ENCODE measurements at regions not wholly inside any gene's neighbourhood (a gene's known extent, or its start where the extent isn't known, plus 50 kb on each side); places are given as distances from the start of the nearest gene placed in this dataset.

DNA sequence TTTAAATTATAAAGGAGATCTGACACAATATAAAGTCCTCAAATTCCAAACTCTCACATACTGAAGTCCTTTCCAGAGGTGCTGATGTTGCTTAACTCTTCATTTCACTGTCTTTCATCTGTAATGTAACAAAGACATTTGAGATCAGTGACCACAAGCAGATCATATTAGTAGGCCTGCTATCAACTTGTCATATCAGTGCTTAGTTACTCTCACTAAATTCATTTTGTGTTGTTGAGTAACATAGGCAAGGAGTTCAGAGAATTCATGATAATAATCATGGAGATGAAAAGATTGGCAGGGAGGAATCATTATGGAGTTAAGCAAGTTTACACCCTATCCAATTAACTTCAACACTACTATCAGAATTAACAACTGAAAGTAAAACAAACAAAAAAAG is 571.0 kb upstream of the ARRDC3 start:
- Histone ChIP-seq H4K20me1 (ENCODE audit: insufficient read depth) (no peaks in the 10 kb centered on the region), H3F3A (ENCODE audit: insufficient read depth, low read length, poor library complexity, severe bottlenecking) (no peaks in the 10 kb centered on the region), H3K9ac (ENCODE audit: low read length) (no peak overlapping the region), H3K79me2 (replicated peaks; ENCODE audit: insufficient read depth, low read length) (no peaks in the 10 kb centered on the region), H3K4me3 (ENCODE audit: low read length) (no peak overlapping the region), H3K27me3 (ENCODE audit: insufficient read depth, low read depth, low read length) (no peaks in the 10 kb centered on the region), H3K9me3 (ENCODE audit: low read length) (no peaks in the 10 kb centered on the region), H3K36me3 (ENCODE audit: insufficient read depth, low read length) (no peaks in the 10 kb centered on the region), H2AFZ (ENCODE audit: low read depth, low read length) (no peak overlapping the region), H3K9me2 (ENCODE audit: insufficient read depth, low read length) (no peaks in the 10 kb centered on the region), H3K27ac (ENCODE audit: low read length) (no peak overlapping the region), H3K4me2 (ENCODE audit: low read length) (no peak overlapping the region)
- TF ChIP-seq POLR2AphosphoS5 (IDR thresholded peaks at IDR 0.05), result no peak
- TF ChIP-seq RAD21 (conservative IDR thresholded peaks at IDR 0.05), result no peak
- no peak for TF ChIP-seq SMC3 (conservative IDR thresholded peaks at IDR 0.05; ENCODE audit: poor library complexity)
- TF ChIP-seq, protein P1, sequence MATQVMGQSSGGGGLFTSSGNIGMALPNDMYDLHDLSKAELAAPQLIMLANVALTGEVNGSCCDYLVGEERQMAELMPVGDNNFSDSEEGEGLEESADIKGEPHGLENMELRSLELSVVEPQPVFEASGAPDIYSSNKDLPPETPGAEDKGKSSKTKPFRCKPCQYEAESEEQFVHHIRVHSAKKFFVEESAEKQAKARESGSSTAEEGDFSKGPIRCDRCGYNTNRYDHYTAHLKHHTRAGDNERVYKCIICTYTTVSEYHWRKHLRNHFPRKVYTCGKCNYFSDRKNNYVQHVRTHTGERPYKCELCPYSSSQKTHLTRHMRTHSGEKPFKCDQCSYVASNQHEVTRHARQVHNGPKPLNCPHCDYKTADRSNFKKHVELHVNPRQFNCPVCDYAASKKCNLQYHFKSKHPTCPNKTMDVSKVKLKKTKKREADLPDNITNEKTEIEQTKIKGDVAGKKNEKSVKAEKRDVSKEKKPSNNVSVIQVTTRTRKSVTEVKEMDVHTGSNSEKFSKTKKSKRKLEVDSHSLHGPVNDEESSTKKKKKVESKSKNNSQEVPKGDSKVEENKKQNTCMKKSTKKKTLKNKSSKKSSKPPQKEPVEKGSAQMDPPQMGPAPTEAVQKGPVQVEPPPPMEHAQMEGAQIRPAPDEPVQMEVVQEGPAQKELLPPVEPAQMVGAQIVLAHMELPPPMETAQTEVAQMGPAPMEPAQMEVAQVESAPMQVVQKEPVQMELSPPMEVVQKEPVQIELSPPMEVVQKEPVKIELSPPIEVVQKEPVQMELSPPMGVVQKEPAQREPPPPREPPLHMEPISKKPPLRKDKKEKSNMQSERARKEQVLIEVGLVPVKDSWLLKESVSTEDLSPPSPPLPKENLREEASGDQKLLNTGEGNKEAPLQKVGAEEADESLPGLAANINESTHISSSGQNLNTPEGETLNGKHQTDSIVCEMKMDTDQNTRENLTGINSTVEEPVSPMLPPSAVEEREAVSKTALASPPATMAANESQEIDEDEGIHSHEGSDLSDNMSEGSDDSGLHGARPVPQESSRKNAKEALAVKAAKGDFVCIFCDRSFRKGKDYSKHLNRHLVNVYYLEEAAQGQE (IDR thresholded peaks at IDR 0.05; ENCODE audit: borderline replicate concordance), result no peak
- no peak for TF ChIP-seq EP300 (conservative IDR thresholded peaks at IDR 0.05; ENCODE audit: poor library complexity, severe bottlenecking)
- TF ChIP-seq EZH2 (IDR thresholded peaks at IDR 0.05; ENCODE audit: borderline replicate concordance, insufficient read depth, low read length, poor library complexity, severe bottlenecking), result no peak
- no peak for TF ChIP-seq TAF1 (IDR thresholded peaks at IDR 0.05; ENCODE audit: low read depth)
- TF ChIP-seq, protein P2, sequence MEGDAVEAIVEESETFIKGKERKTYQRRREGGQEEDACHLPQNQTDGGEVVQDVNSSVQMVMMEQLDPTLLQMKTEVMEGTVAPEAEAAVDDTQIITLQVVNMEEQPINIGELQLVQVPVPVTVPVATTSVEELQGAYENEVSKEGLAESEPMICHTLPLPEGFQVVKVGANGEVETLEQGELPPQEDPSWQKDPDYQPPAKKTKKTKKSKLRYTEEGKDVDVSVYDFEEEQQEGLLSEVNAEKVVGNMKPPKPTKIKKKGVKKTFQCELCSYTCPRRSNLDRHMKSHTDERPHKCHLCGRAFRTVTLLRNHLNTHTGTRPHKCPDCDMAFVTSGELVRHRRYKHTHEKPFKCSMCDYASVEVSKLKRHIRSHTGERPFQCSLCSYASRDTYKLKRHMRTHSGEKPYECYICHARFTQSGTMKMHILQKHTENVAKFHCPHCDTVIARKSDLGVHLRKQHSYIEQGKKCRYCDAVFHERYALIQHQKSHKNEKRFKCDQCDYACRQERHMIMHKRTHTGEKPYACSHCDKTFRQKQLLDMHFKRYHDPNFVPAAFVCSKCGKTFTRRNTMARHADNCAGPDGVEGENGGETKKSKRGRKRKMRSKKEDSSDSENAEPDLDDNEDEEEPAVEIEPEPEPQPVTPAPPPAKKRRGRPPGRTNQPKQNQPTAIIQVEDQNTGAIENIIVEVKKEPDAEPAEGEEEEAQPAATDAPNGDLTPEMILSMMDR (IDR thresholded peaks at IDR 0.05; ENCODE audit: poor library complexity, severe bottlenecking), result no peak
- no peak for TF ChIP-seq MXI1 (conservative IDR thresholded peaks at IDR 0.05; ENCODE audit: poor library complexity, severe bottlenecking)

DNA sequence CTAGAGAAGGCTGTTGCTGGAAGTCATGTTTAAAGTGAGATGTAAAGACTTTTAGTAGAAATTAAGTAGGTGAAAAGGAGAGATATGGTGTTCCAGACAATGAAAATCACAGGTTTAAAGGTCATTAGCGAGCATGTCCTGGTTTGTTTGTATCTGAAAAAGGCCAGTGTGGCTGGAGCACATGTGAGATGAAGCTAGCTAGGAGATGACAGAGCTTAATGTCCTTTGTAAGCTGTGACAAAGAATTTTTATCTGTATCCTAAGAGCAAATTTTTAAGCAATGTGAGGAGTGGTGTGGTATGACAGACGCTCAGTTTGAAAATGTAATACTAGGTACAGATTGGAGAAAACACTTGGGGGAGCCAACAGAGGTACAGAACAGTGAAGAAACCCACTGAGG is 567.2 kb upstream of the ARRDC3 start:
- Histone ChIP-seq H4K20me1 (ENCODE audit: insufficient read depth) (no peaks in the 10 kb centered on the region), H3K9ac (ENCODE audit: low read length) (no peak overlapping the region), H3F3A (ENCODE audit: insufficient read depth, low read length, poor library complexity, severe bottlenecking) (no peaks in the 10 kb centered on the region), H3K4me3 (ENCODE audit: low read length) (no peak overlapping the region), H3K9me3 (ENCODE audit: low read length) (no peaks in the 10 kb centered on the region), H2AFZ (ENCODE audit: low read depth, low read length) (no peak overlapping the region), H3K9me2 (ENCODE audit: insufficient read depth, low read length) (no peaks in the 10 kb centered on the region), H3K36me3 (ENCODE audit: insufficient read depth, low read length) (no peaks in the 10 kb centered on the region), H3K27me3 (ENCODE audit: insufficient read depth, low read depth, low read length) (no peaks in the 10 kb centered on the region), H3K79me2 (replicated peaks; ENCODE audit: insufficient read depth, low read length) (no peaks in the 10 kb centered on the region), H3K27ac (ENCODE audit: low read length) (no peak overlapping the region), H3K4me2 (ENCODE audit: low read length) (no peak overlapping the region)
- TF ChIP-seq TAF1 (IDR thresholded peaks at IDR 0.05; ENCODE audit: low read depth) (no peak), RAD21 (conservative IDR thresholded peaks at IDR 0.05) (no peak)

DNA sequence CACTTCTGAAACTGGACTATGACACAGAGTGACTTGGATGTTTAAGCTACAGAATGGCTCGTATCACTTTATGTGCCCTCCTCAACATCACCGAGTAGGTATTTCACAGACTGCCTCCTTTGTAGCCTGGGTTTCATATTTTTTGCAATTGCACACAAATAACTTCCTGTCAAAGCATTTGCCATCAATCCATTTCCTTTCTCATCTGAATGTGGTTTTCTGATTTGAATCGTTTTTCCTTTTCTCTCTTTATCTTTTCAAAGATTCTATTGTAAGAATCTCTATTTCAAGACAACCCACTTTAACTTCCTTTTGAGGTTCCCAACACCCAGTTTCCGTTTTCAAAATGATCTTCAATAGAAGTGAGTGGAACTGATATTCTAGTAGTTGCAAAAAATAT is 563.8 kb upstream of the ARRDC3 start:
- H3K4me3 ChIP-seq (ENCODE audit: low read length), result no peak overlapping the region
- H4K20me1 ChIP-seq (ENCODE audit: insufficient read depth), result no peaks in the 10 kb centered on the region
- no peaks in the 10 kb centered on the region for H3K27me3 ChIP-seq (ENCODE audit: insufficient read depth, low read depth, low read length)
- no peaks in the 10 kb centered on the region for H3K9me3 ChIP-seq (ENCODE audit: low read length)
- no peaks in the 10 kb centered on the region for H3F3A ChIP-seq (ENCODE audit: insufficient read depth, low read length, poor library complexity, severe bottlenecking)
- no peaks in the 10 kb centered on the region for H3K9me2 ChIP-seq (ENCODE audit: insufficient read depth, low read length)
- no peak overlapping the region for H3K27ac ChIP-seq (ENCODE audit: low read length)
- H3K9ac ChIP-seq (ENCODE audit: low read length), result no peak overlapping the region
- no peak overlapping the region for H3K4me2 ChIP-seq (ENCODE audit: low read length)
- H3K36me3 ChIP-seq (ENCODE audit: insufficient read depth, low read length), result no peaks in the 10 kb centered on the region
- H2AFZ ChIP-seq (ENCODE audit: low read depth, low read length), result no peak overlapping the region
- H3K79me2 ChIP-seq (replicated peaks; ENCODE audit: insufficient read depth, low read length), result no peaks in the 10 kb centered on the region
- TF ChIP-seq TAF1 (IDR thresholded peaks at IDR 0.05; ENCODE audit: low read depth), result no peak
- TF ChIP-seq EZH2 (IDR thresholded peaks at IDR 0.05; ENCODE audit: borderline replicate concordance, insufficient read depth, low read length, poor library complexity, severe bottlenecking), result no peak
